Adrenal gland (tissue), 9 donors: ENCODE measurements at regions not wholly inside any gene's neighbourhood (a gene's known extent, or its start where the extent isn't known, plus 50 kb on each side); places are given as distances from the start of the nearest gene placed in this dataset.

Source experiments
- DNase-seq, 7 donors: peaks; one replicate each; pipeline ENCODE4 v3.0.0-alpha.2; 2019 to 2020
- H3K27ac ChIP-seq, 5 donors: fragments of 200-600 bp; sonication (generic) in 4 of 5; 1 replicate in 3 of 5; 2 replicates in 2 of 5; pipeline versions ENCODE4 v1.5.1 to v1.8.0; 2016 to 2020; ENCODE audit warnings: mild to moderate bottlenecking in 1 of 5
- H3K27me3 ChIP-seq: fragments of 200-600 bp; 2 replicates; pipeline ENCODE4 v1.8.0; 2021
- H3K36me3 ChIP-seq, 2 donors: fragments of 200-600 bp; replicated peaks in 1 of 2; 1 replicate in 1 of 2; 2 replicates in 1 of 2; pipeline versions ENCODE4 v1.5.1 to v1.8.0; 2018 to 2022
- H3K4me1 ChIP-seq, 2 donors: fragments of 200-600 bp; replicated peaks in 1 of 2; 1 replicate in 1 of 2; 2 replicates in 1 of 2; pipeline versions ENCODE4 v1.5.1 to v1.8.0; 2018 to 2021
- H3K4me3 ChIP-seq, 4 donors: fragments of 200-600 bp; sonication (generic) in 3 of 4; one replicate each; pipeline ENCODE4 v1.5.1; 2016 to 2018
- H3K9me3 ChIP-seq, 3 donors: fragments of 200-600 bp; sonication (generic) in 1 of 3; replicated peaks in 1 of 3; 1 replicate in 2 of 3; 2 replicates in 1 of 3; pipeline versions ENCODE4 v1.5.1 to v1.8.0; 2016 to 2021
- POLR2A ChIP-seq, 2 donors: fragments of 450-650 bp; IDR thresholded peaks; one replicate each; pipeline ENCODE4 v1.6.1; 2017; ENCODE audit warnings: antibody characterized with exemption in 2 of 2, mild to moderate bottlenecking in 2 of 2, moderate library complexity in 1 of 2
- WGBS, 4 donors: extraction: QIAGEN DNeasy Blood & Tissue Kit in 2 of 4; methylation state at CpG; one replicate each; pipeline versions ENCODE4 v1.1.5 to v1.1.7; 2013 to 2017; 5-methylcytosine and 5-hydroxymethylcytosine counted together
- intact Hi-C, 2 donors: fragments of 100-400 bp; cut with DNase I; formaldehyde crosslinking; loops; one replicate each; pipeline versions ENCODE4 v1.14.1 to v1.15.0; 2022 to 2023
- TF ChIP-seq, protein P1 (sequence below), 6 experiments: fragments of 450-650 bp in 4 of 6; fragments of 200-600 bp in 2 of 6; sonication (generic) in 1 of 6; IDR thresholded peaks; 1 replicate in 5 of 6; 2 replicates in 1 of 6; pipeline versions ENCODE4 v1.5.1 to v1.8.0; 2016 to 2021; ENCODE audit warnings: antibody characterized with exemption in 6 of 6, mild to moderate bottlenecking in 2 of 6, moderate library complexity in 1 of 6
- donor health status: healthy with polysubstance abuse.
- donor health status: Bipolar disorder and iron deficiency.
- donor health status: DM: yes; HTN: yes; CAD: no.
- donor health status: DM: no; HTN: no; CAD: no.
- donor health status: DM: no; HTN: no; CAD: no.

DNA sequence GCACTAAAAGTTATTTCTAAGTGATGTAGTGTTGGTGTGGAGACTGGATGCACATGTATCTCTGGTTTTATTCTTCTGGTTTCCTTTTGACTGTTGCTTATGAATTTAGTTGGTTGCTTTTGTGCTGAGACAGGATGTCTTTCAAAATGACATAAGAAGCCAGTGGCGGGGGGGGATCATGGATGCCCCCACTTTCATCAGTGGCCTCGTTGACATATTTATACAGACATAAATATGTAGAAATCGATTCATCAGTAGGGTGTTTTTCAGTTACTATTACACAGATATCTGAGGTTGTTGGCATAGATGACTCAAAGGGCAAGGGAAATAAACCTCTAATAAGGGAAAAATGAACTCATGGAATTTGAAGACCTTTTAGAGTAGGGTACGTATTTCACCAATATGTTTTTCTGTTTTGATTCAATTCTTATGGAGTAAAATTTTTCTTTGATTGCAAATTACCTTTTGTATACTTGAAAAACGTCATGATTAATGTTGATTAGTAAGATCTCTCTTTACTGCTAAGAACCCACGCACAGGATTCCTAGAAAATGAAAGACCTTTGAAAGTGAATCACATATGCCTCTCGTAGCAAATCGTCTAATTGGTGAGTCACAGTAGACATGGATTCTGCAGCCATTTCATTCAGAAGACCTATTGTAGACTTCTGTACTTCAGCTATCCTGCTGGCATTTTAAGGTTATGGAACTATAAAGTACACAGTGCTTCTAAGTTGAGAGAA, 97.4 kb upstream of the RBMS3 start:
- H3K4me3 ChIP-seq = no peak overlapping the region
- no peak for DNase-seq
- no peaks in the 10 kb centered on the region for H3K4me1 ChIP-seq
- TF ChIP-seq POLR2A (IDR thresholded peaks at IDR 0.05) = no peak
- TF ChIP-seq, protein P1, sequence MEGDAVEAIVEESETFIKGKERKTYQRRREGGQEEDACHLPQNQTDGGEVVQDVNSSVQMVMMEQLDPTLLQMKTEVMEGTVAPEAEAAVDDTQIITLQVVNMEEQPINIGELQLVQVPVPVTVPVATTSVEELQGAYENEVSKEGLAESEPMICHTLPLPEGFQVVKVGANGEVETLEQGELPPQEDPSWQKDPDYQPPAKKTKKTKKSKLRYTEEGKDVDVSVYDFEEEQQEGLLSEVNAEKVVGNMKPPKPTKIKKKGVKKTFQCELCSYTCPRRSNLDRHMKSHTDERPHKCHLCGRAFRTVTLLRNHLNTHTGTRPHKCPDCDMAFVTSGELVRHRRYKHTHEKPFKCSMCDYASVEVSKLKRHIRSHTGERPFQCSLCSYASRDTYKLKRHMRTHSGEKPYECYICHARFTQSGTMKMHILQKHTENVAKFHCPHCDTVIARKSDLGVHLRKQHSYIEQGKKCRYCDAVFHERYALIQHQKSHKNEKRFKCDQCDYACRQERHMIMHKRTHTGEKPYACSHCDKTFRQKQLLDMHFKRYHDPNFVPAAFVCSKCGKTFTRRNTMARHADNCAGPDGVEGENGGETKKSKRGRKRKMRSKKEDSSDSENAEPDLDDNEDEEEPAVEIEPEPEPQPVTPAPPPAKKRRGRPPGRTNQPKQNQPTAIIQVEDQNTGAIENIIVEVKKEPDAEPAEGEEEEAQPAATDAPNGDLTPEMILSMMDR (IDR thresholded peaks at IDR 0.05) = no peak
- no peaks in the 10 kb centered on the region for H3K9me3 ChIP-seq
- no peak overlapping the region for H3K27ac ChIP-seq
- intact Hi-C loops = no loop called here
- H3K36me3 ChIP-seq = no peaks in the 10 kb centered on the region
- no peaks in the 10 kb centered on the region for H3K27me3 ChIP-seq
- WGBS, 4 donors = 79 to 84% (median 82%) methylated on average over 8 of the region's 8 CpGs

DNA sequence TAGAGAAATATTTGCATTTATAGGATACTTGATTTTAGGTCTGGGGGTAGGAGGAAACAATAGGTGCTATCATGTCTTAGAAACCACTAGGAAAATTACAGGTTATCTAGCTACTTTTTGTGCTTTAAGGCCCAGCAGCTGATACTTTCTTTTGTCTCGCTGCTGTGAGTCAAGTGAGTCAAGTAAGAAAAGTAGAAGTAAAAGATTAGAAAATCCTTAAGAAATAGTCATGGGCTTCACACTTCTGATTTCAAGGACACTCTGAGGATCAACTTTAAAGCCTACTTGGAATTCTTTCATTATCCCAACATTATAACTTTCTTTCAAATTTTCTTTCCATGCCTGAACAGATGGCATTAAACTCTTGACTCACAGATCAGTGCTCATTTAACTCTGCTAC, 95.2 kb upstream of the RBMS3 start:
- 96 to 97% (median 97%) methylated on average over 1 of the region's 1 CpG for WGBS, 4 donors
- no peak for DNase-seq
- H3K4me1 ChIP-seq = no peaks in the 10 kb centered on the region
- H3K27ac ChIP-seq = peak overlapping the region in 2 of 5 donors; percentile 22 to 51
- TF ChIP-seq, protein P1 (IDR thresholded peaks at IDR 0.05) = no peak
- TF ChIP-seq POLR2A (IDR thresholded peaks at IDR 0.05) = no peak
- no peak overlapping the region for H3K4me3 ChIP-seq
- H3K9me3 ChIP-seq = no peaks in the 10 kb centered on the region
- H3K36me3 ChIP-seq = no peaks in the 10 kb centered on the region
- intact Hi-C loops = no loop called here
- H3K27me3 ChIP-seq = no peaks in the 10 kb centered on the region

DNA sequence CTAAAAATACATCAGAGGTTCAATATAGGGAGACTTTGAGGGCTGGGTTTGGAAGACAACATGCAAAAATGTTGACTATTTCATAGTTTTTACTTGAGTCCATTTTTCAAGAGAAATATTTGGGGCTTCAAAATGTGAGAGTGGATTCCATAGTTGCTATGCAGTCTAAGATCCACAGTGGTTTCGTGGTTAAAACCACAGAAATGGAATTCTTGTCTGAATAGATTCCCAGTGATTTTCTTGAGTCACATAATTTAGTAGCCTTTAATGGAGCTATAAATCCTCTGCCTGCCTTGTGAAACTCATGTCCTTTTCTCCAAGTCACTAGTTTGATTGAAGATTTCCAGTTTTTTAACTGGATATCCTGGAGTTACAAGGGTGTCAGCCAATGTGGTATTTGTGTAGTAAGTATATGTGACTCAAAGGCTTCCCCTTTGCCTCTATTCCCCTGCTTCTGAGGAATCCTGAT, 94.7 kb upstream of the RBMS3 start:
- Histone ChIP-seq H3K27ac (peak overlapping the region in 3 of 5 donors; percentile 22 to 51 (median 51)), H3K9me3 (no peaks in the 10 kb centered on the region), H3K4me1 (no peaks in the 10 kb centered on the region), H3K27me3 (no peaks in the 10 kb centered on the region), H3K4me3 (no peak overlapping the region), H3K36me3 (no peaks in the 10 kb centered on the region)
- DNase-seq = no peak
- intact Hi-C loops = no loop called here
- TF ChIP-seq, protein P1 (IDR thresholded peaks at IDR 0.05) = no peak
- TF ChIP-seq POLR2A (IDR thresholded peaks at IDR 0.05) = no peak
- WGBS, 4 donors = 75 to 94% (median 85%) methylated on average over 1 of the region's 1 CpG

DNA sequence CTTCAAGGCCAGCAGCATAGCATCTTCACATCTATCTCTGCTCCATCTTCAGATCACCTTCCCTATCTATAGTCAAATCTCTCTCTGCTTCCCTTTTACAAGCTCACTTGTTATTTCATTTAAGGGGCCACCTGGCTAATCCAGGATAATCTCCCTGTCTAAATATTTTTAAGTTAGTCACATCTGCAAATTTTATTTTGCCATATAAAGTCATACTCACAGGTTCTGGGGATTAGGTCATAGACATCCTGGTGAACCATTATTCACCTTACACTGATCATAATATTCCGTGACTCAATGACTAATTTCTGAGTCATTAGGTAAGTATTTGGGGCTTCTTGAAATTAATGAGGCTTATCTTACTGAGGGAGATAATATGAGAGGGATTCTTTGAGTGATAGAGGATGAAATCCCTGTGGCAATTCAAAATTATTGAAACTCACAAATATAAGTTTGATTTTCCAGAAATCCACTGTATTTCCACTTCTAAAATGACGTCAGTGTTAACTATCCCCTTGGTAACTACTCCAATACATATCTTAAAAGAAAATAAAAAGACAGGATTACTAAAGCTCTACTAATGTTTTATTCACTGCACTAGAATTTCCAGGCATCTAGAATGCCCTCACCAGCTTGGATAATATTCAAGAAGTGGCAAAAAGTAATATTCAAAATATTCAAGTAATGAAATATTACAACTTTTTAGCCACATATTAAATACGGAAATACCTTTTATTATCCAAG, 93.7 kb upstream of the RBMS3 start:
- 36 to 58% (median 44%) methylated on average over 3 of the region's 3 CpGs for WGBS, 4 donors
- TF ChIP-seq, protein P1 (IDR thresholded peaks at IDR 0.05) = no peak
- TF ChIP-seq POLR2A (IDR thresholded peaks at IDR 0.05) = no peak
- Histone ChIP-seq H3K4me1 (no peaks in the 10 kb centered on the region), H3K4me3 (no peak overlapping the region), H3K36me3 (no peaks in the 10 kb centered on the region), H3K27ac (peak overlapping the region in 3 of 5 donors; percentile 10 to 51 (median 51)), H3K27me3 (no peaks in the 10 kb centered on the region), H3K9me3 (no peaks in the 10 kb centered on the region)
- no peak for DNase-seq
- intact Hi-C loops = no loop called here
